ENCODE measurements at regions not wholly inside any gene's neighbourhood (a gene's known extent, or its start where the extent isn't known, plus 50 kb on each side); places are given as distances from the start of the nearest gene placed in this dataset.

GRCh38 chr12:85559127-85559526 lies 277.1 kb downstream of the RASSF9 start:
- no peak for TF ChIP-seq EP300 (IDR thresholded peaks at IDR 0.05)
- no peak for TF ChIP-seq POLR2A (IDR thresholded peaks at IDR 0.05)

Measured in sigmoid colon (tissue), 4 donors.